ENCODE measurements at regions not wholly inside any gene's neighbourhood (a gene's known extent, or its start where the extent isn't known, plus 50 kb on each side); places are given as distances from the start of the nearest gene placed in this dataset.

GRCh38 chr4:41865306-41865980, 69.8 kb upstream of the TMEM33 start:
- DNase-seq (ENCODE audit: low read depth in 2 of 2), result no peak

- no peak for DNase-seq (ENCODE audit: low read depth in 2 of 2)
Measured at GRCh38 chr4:41859087-41859486, 76.1 kb upstream of the TMEM33 start.

GRCh38 chr4:41857226-41857641, 78.0 kb upstream of the TMEM33 start:
- no peak for DNase-seq (ENCODE audit: low read depth in 2 of 2)

- DNase-seq (ENCODE audit: low read depth in 2 of 2), result no peak
Measured at GRCh38 chr4:41856797-41857196, 78.4 kb upstream of the TMEM33 start.

- no peak for DNase-seq (ENCODE audit: low read depth in 2 of 2)
Measured at GRCh38 chr4:41853973-41854372, 81.3 kb upstream of the TMEM33 start.

- DNase-seq (ENCODE audit: low read depth in 2 of 2), result no peak
Measured at GRCh38 chr4:41852229-41852628, 83.0 kb upstream of the TMEM33 start.

- DNase-seq (ENCODE audit: low read depth in 2 of 2), result no peak
Measured at GRCh38 chr4:41851621-41852020, 83.6 kb upstream of the TMEM33 start.

GRCh38 chr4:41844327-41844726, 90.9 kb upstream of the TMEM33 start:
- no peak for DNase-seq (ENCODE audit: low read depth in 2 of 2)

- no peak for DNase-seq (ENCODE audit: low read depth in 2 of 2)
Measured at GRCh38 chr4:41839916-41840854, 91.7 kb upstream of the PHOX2B start.

- DNase-seq (ENCODE audit: low read depth in 2 of 2), result no peak
Measured at GRCh38 chr4:41838590-41838989, 90.1 kb upstream of the PHOX2B start.

GRCh38 chr4:41835321-41835995, 86.9 kb upstream of the PHOX2B start:
- no peak for DNase-seq (ENCODE audit: low read depth in 2 of 2)

GRCh38 chr4:41832961-41833360, 84.4 kb upstream of the PHOX2B start:
- DNase-seq (ENCODE audit: low read depth in 2 of 2), result no peak

- no peak for DNase-seq (ENCODE audit: low read depth in 2 of 2)
Measured at GRCh38 chr4:41822325-41822724, 73.8 kb upstream of the PHOX2B start.

GRCh38 chr4:41820473-41820872, 71.9 kb upstream of the PHOX2B start:
- DNase-seq (ENCODE audit: low read depth in 2 of 2), result no peak

- DNase-seq (ENCODE audit: low read depth in 2 of 2), result no peak
Measured at GRCh38 chr4:41819621-41820020, 71.1 kb upstream of the PHOX2B start.

- no peak for DNase-seq (ENCODE audit: low read depth in 2 of 2)
Measured at GRCh38 chr4:41815473-41815872, 66.9 kb upstream of the PHOX2B start.

- no peak for DNase-seq (ENCODE audit: low read depth in 2 of 2)
Measured at GRCh38 chr4:41814565-41814964, 66.0 kb upstream of the PHOX2B start.

GRCh38 chr4:41806807-41807206, 58.3 kb upstream of the PHOX2B start:
- DNase-seq (ENCODE audit: low read depth in 2 of 2), result no peak

GRCh38 chr4:41802590-41802989, 54.1 kb upstream of the PHOX2B start:
- no peak for DNase-seq (ENCODE audit: low read depth in 2 of 2)

- no peak for DNase-seq (ENCODE audit: low read depth in 2 of 2)
Measured at GRCh38 chr4:41799126-41799525, 50.6 kb upstream of the PHOX2B start.

Measured in stimulated activated CD8-positive, alpha-beta memory T cell treated with anti-CD3 and anti-CD28 coated beads, Interleukin-2, amount 100 ng/mL, for 48 hours (primary cell).